Mesenteric fat pad (tissue), 1 donor: ENCODE measurements at regions not wholly inside any gene's neighbourhood (a gene's known extent, or its start where the extent isn't known, plus 50 kb on each side); places are given as distances from the start of the nearest gene placed in this dataset.

Experiments
- DNase-seq: peaks from one replicate; pipeline ENCODE4 v3.0.0-alpha.2; 2020; ENCODE audit warnings: low spot score
- donor health status: DM: yes; HTN: yes; CAD: no.

DNA sequence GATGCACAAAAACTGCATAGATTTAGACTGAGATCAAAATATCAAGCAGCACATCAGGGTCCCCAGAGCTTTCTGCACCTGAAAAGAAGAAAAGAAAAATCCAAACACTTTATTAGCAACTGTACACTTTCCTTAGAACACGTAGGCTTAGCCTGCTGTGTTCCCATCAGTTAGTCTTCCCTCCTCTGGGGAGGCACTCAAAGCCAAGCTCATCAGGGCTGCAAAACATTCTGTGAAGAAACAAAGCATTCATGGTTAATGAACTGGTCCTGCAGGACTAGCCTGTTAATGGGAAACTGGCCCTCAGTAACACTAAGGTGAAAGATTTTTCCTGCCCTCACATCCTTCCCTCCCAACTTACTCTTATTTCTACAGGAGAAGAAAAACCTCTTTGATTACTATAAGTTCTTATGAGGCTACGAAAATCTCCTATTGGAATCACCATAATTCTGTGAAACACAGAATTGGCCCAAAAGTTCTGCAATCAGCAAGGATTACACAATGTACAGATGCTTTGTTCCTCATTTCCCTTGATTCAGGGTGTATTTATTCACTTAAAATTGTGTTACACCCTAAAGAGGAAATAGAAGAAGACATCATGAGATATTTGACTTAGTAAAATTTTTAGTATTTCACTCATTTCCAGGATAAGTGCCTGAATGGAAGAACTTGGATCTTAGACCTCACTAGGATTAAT is 901.0 kb upstream of the MAP3K7 start:
- no peak for DNase-seq

DNA sequence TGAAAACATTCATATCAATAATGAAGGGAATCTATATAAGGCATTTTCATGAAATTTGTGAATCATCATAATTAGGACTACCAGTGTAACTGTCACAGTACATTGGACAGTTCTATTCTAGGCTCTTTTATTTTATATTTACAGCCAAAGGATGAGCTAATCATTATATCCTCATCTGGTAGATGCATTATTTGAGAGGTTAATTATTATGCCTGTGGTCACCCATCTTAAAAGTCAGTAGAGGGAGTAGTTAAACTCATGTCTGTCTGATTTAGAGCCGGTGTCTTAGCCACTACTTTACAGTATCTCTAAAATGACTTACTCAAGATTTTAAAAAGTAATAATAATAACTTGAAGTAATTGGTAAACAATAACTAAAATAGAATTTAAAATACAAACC is 899.3 kb upstream of the MAP3K7 start:
- DNase-seq: no peak

DNA sequence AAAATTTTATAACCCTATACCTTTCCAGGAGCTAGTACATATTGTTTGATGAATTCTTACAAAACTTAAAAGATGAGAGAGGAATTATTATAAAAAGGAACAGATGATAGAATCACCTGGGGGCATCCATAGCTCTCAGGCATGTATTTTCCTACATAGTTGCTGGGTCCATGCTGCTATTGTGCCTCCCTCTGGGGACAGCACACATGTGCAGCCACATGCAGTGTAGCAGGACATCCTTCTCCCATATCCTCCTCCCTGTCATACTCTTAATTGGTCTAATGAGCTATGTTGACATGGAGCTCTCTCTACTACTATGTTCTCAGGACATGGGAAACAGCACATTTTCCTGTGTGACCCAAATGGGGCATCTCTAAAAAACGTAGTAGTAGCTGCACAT is 898.2 kb upstream of the MAP3K7 start:
- DNase-seq: no peak

DNA sequence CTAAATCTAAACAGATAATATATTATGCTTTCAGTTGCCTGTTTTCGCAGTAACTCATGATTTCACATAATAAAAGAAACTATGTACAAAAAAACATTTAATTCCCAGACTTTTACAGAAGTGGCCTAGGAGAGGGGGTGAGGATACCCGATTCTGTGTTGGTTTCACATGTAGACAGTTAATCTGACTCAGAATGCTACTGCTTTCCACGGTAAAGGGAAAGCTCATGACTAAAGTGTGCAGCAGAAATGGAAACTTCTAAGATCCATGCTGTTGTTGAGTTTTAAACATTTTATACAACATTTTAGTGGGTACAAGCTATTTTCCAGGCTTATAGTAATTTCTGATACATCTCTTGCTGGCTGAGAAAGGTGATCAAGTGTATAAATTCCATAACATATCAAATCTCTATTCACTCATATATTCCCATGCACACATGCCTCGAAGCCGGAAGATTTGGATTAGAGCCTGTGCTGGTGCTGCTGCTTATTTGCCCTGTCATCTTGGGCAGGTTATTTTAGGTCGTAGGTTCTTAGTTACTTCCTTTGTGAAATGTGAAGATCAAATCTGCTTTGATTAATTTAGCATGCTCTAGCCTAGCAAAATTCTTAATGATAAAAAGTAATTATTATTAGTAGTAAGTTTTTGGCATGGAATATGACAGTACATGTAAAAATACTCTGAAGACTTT is 896.7 kb upstream of the MAP3K7 start:
- no peak for DNase-seq

DNA sequence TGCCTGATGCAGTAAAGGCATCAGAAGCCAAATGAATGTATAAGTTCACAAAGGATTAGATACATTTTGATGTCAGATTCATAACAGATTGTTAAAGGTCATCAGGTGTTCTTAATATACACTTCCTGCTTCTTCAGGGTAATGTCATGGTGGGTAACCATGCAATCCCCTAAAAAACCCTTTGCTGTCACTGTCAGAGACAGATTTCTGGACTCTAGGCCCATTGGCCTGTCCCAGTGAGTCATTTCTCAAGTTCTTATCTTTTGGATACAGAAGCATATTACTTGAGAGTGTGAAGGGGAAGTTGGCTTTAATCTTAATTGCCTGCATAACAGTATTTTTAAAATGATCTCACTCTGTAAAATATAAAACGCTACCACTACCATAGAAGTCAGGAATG is 895.6 kb upstream of the MAP3K7 start:
- no peak for DNase-seq

DNA sequence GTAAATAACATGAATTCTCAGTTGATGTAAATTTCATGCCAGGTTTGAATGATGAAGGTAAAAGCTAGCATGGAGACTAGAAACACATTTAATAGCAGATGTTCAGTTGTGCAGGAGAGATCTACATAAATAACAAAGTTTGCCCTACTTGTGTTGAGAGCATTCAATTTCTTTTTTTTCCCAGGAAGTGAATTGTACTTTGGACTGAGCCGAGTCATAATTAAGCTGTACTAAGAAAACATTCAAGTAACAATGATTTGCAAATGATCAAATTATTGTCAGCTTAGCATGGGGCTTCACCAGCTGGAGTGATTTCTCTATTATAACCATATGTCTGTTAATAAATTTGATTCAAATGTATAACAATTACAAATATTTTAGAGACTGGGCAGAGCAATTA is 893.5 kb upstream of the MAP3K7 start:
- DNase-seq: no peak

DNA sequence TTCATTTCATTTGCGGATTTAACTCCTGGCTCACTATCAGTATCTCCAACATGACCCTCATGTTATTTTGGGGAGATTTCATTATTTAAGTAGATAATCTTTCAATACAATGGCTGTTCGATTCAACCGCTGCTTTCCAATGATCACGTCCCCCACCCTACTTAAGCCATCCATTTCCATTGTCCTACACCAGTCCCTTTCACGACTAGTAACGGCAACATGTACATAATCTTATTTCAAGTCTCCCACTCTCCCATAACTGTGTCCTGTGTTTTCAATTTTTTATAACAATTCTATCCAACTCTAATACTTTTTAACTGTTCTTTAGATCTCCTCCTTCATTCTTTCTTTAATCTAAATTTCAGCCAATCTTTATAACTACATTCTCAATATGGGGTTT is 890.8 kb upstream of the MAP3K7 start:
- no peak for DNase-seq

DNA sequence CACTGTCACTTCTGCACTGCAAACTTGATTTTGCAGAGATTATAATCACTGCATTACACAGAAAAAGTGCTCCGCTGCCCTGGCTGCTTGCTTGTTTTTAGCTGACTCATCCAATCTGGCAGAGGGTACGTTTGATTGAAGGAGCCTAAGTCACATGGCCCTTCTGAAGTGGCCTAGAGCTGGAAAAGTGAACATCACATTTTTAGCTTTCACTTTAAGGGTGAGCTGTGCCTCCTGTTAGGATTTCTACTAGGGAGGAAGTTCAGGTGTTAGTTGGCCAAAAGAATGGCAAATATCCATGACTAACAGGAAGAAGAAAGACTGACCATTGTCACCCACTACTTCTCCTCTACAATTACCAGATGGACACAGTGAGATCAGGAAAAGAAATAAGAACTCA is 889.1 kb upstream of the MAP3K7 start:
- no peak for DNase-seq

DNA sequence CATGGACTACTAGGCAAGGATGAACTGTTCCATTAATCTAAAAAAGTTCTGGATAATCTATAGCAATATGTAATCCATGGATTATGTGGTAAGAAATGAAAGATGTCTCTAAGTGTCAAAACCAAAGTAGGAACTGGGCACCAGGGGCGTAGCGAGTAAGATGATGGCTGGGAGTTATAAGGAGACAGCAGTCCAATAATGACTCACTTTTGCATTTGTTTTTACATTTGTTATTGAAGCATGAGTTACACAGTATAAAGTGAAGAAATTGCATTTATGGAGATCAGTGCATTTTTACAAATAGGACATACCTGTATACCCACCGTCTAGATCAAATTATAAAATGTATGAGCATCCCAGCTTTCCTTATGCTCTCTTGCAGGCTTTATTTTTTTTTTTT is 878.5 kb upstream of the MAP3K7 start:
- no peak for DNase-seq

DNA sequence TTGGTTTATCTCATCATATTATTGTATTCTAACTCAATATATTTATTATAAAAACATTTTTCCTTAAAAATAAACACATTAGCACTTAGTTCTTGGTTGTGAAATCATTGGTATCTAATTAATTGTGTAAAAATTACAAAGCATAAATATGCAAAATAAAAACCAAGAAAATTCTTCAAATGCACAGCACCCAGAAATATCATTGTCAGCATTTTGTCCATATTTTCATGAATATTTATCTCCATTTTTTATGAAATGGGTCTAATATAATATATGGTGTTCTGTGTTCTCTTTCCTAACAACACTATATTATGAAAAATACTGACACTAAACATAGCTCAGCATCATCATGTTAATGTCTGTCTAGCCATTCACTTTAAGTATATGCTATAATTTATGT is 877.8 kb upstream of the MAP3K7 start:
- no peak for DNase-seq

DNA sequence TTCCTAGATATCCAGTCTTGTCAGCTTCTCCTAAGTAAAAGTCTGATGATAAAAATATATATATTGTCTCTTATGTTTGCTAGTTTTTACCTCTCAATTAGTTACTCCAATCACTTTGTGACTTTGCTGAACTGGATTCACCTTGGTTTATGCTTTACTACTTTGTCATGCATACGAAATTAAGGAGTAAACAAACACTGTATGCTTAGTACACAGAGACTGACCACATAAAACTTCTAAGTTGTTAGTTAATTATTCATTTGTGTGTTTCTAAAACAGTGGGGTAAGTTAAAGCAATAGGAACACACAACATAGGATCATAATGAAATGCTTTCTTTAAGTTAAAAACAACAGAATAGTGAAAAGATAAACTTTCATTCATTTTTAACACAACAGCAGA is 877.3 kb upstream of the MAP3K7 start:
- DNase-seq: no peak

DNA sequence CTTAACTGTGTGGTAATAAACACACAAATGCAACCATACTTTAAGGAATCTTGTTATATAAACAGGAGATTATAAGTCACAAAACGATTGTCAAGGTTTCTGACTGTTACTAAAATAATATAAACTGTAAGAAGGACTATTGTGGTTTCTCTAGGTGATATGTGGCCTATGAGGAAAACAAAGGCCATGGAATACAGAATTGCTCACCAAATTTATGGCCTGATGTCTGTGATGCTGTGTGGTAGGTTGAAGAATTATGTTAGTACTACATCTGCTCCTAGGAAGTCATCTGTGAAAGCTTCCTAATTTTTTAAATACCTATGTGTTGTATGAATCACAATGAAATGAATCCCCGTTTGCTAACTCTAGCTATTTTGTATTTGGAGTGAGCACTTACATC is 875.4 kb upstream of the MAP3K7 start:
- DNase-seq: no peak

DNA sequence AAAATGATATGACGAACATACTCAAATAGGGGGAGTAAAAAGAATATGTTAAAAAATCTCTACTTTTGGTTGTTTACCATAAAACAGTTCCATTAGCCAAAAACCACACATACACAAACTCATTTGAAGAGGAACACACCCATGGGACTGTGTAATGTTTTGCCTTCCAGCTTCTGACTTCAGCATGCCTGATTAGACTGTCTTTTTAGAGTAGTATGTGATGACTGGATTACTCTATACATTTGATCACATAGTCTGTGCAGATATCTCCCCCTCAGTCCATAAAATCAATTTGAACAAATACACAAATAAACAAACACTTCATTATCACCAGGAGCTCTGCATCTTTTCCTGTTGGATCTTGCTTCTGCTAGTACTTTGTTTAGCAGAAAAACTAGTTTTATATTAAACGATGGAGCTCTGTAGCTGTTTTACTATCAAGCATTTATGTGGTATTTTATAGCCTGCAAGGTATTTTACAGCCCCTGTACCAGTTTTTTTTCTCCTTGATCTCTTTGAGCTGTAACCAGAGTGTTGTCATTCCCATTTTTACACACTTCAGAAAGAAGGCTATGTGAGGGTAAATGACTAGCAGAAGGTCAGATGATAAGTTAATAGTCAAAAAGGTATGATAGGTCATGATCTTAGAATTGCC is 866.5 kb upstream of the MAP3K7 start:
- DNase-seq: no peak

DNA sequence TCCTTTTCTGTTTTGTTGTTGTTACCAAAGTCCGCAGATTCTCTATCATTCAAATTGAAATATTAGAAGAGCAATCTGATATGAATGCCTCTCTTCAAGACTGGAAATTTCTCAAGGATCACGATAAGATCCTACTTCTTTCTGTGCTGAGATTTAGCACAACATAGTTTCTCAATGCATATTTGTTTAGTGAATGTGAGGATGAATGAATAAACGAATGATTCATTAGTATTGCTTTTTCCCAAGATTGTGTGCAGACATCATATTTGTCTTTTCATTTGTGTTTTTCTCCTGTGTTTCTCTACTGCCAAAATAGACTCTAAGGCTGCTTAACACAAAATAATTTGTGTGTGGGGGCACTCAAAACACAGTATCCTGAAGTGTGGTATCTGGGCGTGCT is 862.7 kb upstream of the MAP3K7 start:
- DNase-seq: no peak

DNA sequence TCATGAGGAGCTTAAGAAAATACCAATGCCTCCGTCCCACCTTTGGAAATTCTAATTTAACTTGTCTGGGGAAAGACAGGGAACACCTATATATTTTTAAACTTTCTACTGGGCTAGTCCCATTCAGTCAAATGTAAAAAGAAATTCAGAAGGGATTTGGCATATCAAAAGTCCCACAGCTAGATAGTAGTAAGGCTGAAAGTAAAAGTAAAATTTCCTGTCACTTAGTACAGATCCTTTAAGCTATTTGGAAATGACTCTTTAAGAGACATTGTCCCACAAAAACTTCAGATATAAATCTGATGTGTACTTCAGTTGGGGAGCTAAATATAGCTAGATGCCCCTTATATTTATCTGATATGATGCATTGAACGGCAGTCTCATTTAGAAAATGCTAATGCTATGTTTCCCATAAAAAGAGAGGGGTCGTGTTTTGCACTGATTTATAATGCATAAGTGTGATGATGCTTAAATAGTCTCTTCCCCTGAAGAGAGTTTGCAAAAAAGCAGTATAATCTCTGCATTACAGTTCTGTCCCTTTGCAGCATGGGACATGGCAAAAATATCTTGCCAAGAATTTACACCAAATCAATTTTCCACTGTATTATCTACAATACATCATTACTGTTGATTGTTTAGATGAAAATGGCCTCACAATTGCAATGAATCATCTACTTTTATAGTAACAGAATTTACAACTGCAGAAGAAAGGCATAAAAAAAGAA is 860.8 kb upstream of the MAP3K7 start:
- DNase-seq: no peak

DNA sequence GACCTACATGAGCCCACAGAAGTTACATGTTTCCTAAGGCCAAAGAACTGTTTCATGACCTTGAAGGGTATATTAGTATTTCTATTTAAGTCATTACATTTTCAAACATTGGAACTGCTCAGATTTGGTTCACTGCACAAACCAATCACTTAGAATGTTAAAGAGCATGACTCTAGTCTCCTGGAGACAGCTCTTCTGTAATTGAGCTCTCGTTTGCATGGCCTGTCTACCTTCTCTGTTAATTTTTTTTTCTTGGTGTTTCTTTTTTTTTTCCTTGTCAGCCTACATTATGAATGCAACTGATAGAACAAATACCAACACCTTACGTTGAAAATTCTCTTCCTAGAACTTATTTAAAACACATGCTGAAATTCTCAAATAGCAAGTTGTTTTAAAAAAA is 860.2 kb upstream of the MAP3K7 start:
- no peak for DNase-seq

DNA sequence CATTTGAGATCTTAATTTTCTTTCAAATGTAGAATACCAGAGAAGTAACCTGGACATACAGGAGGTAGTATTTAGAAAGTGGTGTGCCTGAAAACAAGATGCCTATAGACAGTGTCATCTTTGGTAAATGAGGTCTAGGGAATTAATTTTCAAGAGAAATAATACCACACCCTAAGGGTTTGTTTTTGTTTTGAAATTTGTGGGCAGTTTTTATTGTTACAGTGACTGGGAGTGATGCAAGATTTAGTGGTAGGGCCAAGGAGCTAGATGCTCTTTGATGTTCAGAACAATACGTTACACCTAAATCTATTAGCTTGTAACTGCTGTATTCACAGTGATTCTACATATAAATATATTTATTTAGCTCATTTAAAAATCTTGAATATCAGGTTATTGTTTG is 856.5 kb upstream of the MAP3K7 start:
- DNase-seq: no peak

DNA sequence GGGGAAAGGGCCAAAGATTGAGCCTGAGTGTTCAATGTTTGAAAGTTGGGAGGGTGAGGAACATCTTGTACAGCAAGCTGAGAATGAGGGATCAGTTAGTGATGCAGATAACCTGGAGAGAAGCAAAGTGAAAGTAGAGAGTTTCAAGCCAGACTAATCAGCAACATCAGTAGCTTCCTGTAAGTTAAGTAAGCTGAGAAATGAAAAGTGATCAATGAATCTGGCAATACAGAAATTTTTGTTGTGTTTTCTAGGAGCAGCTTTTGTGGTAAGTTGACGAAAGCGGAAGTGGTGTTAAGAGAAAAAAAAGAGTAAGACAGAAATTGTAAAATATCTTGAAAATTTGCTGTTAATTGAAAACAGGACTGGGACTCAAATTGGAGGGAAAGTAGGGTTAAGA is 855.5 kb upstream of the MAP3K7 start:
- DNase-seq: no peak

DNA sequence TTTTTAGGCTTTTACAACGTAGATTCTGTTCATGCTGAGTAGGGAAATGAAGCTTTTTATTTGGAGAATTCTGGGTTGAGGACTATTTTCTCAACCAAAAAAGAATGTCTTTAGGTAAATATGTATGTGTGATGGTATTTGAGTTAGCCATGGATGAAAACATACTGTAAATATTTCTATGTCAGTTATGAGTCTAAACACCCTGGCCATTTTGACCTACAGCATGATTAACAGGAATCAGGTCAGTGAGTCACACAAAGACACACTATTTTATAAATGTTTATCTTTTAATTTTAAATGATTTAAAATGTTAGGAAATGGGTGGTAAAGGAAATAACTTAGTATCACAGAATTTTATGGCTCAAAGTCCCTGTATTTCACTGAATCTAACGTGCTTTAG is 851.7 kb upstream of the MAP3K7 start:
- no peak for DNase-seq

DNA sequence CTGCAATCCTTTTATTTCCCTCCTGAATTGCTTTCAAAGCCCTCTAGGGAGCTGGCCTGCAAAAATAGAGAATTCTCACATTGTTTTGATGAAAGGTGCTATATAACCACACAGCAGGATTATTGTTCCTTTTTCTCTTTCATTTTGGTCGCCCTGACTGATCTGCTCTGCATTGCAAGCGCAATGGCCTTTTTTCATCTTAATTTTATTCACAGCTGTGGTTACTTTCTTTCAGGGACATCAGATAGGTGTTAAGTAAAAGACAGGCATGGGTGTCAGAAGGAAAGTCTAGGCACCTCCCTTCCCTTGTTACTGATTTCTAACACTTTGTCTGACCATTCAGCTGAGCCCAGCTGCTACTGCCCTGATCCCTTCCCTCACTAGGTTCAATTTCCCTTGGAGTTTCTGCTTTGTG is 850.5 kb upstream of the MAP3K7 start:
- no peak for DNase-seq

DNA sequence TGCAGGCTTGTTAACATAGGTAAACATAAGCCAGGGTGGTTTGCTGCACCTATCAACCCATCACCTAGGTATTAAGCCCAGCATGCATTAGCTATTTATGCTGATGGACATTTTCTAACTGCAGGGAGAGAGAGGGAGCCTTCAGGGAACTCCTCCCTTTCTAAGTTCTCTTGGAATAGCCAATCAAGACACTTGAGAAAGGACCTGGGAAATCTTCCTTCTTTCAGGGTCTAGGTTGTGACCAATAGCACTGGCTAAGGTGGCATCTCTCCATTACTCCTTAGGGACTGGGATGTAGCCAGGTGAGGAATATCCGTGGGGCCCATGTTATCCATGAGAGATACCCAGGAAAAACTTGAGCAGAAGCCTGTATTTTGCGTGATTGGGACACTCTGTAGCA is 849.6 kb upstream of the MAP3K7 start:
- DNase-seq: no peak

DNA sequence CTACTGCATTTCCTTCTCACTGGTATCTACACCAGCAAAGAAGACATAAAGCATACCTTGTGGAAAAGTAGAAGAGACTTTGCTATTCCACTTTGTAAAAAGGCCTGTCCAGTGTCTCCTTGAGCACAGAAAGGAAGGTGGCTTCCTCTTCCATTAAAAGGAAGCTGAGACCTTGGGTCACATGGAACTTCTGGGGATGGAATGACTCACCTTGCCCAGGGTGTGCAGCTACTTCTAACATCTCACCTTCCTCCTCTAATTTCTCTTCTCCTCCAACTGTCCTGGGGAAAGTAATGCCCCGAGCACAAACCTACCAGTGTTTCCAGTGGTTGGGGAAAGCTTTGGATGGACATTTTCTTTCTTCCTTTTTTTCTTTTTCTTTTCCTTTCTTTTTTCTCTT is 848.8 kb upstream of the MAP3K7 start:
- no peak for DNase-seq
